NCI-H748 (cell line): ENCODE measurements at regions not wholly inside any gene's neighbourhood (a gene's known extent, or its start where the extent isn't known, plus 50 kb on each side); places are given as distances from the start of the nearest gene placed in this dataset.
A peak's percentile ranks its signal among the peaks of the same experiment; 100 is the strongest.

Experiments used
- DNase-seq: peaks from one replicate; lab custom pipeline; 2025; ENCODE audit not compliant: unreplicated experiment; lab: John Stamatoyannopoulos, UW

GRCh38 chr11:87972133-87972532 is 203.1 kb downstream of the RAB38 start:
- no peak for DNase-seq

GRCh38 chr11:87971354-87971753 is 203.9 kb downstream of the RAB38 start:
- DNase-seq, result peak; percentile 28

- no peak for DNase-seq
These were observed 204.5 kb downstream of the RAB38 start for GRCh38 chr11:87970762-87971161.

- no peak for DNase-seq
These were observed 207.8 kb downstream of the RAB38 start for GRCh38 chr11:87967459-87967858.

- DNase-seq, result no peak
These were observed 208.5 kb downstream of the RAB38 start for GRCh38 chr11:87966694-87967093.

- DNase-seq, result no peak
These were observed 209.0 kb downstream of the RAB38 start for GRCh38 chr11:87966216-87966615.

- DNase-seq, result no peak
These were observed 213.6 kb downstream of the RAB38 start for GRCh38 chr11:87961606-87962005.

GRCh38 chr11:87957961-87958360 is 217.3 kb downstream of the RAB38 start:
- no peak for DNase-seq

- DNase-seq, result no peak
These were observed 220.8 kb downstream of the RAB38 start for GRCh38 chr11:87954476-87954875.

- DNase-seq, result no peak
These were observed 232.5 kb downstream of the RAB38 start for GRCh38 chr11:87942786-87943185.

- no peak for DNase-seq
These were observed 241.1 kb downstream of the RAB38 start for GRCh38 chr11:87934182-87934581.

GRCh38 chr11:87926250-87926970 is 248.8 kb downstream of the RAB38 start:
- no peak for DNase-seq

GRCh38 chr11:87924125-87924524 is 251.1 kb downstream of the RAB38 start:
- DNase-seq, result no peak

GRCh38 chr11:87917111-87917510 is 258.1 kb downstream of the RAB38 start:
- DNase-seq, result no peak

- no peak for DNase-seq
These were observed 266.1 kb downstream of the RAB38 start for GRCh38 chr11:87909178-87909577.

GRCh38 chr11:87908086-87908485 is 267.2 kb downstream of the RAB38 start:
- no peak for DNase-seq

- DNase-seq, result no peak
These were observed 271.9 kb downstream of the RAB38 start for GRCh38 chr11:87903345-87903744.

- DNase-seq, result no peak
These were observed 273.9 kb downstream of the RAB38 start for GRCh38 chr11:87901341-87901740.

- no peak for DNase-seq
These were observed 277.3 kb downstream of the RAB38 start for GRCh38 chr11:87897921-87898320.

GRCh38 chr11:87897071-87897470 is 278.2 kb downstream of the RAB38 start:
- DNase-seq, result no peak

GRCh38 chr11:87894961-87895360 is 280.3 kb downstream of the RAB38 start:
- no peak for DNase-seq

- no peak for DNase-seq
These were observed 283.0 kb downstream of the RAB38 start for GRCh38 chr11:87892291-87892690.

GRCh38 chr11:87889126-87889525 is 286.1 kb downstream of the RAB38 start:
- DNase-seq, result no peak
